COLO668 (cell line): ENCODE measurements at regions not wholly inside any gene's neighbourhood (a gene's known extent, or its start where the extent isn't known, plus 50 kb on each side); places are given as distances from the start of the nearest gene placed in this dataset.
A peak's percentile ranks its signal among the peaks of the same experiment; 100 is the strongest.
"Not testable (repeated sequence)": the region's sequence is repeated elsewhere in the genome, so short reads cannot be mapped to it uniquely, and the experiment has no call there.

ENCODE experiments used
- DNase-seq: peaks from one replicate; lab custom pipeline; 2025; ENCODE audit not compliant: unreplicated experiment; lab: John Stamatoyannopoulos, UW

DNA sequence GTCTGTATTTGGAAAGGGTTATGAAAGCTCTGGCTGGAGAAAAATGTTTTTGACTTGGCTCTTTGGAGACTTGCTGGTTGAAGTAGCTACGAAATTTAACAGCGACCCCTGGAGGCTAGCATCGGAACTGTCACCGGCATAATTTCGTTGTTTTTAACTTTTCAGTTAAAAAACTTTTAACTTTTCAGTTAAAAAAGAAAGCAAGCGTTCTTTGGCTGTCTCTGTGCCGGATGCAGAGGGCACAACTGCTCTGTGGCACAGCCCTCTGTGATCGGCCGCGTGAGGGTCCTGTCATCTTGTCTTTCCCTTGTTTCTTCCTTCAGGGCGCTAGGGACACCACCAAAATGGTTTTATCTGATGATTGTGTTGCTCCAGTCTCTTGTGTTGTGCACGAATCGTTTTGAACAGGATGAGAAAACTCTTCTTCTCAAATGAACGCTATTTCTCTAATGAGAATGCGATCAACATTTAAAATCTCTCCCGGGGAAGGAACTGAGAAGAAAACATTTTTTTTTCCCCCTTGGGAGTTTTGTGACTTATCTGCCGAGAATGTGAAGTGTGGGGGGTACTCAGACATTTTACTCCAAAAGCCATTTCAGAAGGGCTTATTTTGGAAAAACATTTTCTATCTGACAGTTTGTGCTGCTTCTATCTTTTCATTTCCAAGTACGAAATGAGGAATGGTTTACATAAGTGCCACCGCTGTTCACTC is 57.1 kb downstream of the ADCYAP1 start:
- peak; percentile 41 for DNase-seq

DNA sequence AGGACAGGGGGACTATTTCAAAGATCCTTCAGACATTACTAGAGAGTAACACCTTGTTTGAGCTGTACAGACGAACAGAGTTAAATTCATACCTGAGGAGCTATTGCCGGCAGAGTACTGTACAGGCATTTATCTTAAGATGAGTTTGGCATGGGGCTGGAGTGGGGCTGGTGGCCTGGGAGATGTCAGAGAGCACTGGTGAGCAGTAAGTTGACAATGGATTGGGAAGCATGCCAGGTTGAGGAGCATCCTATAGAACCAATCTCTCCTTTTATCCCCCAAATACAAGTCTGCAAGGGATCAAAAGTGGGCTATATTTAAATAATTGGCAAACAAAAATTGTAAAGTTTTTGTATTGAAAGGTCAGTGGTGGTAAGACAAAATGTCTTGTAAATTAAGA is 58.6 kb downstream of the ADCYAP1 start:
- no peak for DNase-seq

DNA sequence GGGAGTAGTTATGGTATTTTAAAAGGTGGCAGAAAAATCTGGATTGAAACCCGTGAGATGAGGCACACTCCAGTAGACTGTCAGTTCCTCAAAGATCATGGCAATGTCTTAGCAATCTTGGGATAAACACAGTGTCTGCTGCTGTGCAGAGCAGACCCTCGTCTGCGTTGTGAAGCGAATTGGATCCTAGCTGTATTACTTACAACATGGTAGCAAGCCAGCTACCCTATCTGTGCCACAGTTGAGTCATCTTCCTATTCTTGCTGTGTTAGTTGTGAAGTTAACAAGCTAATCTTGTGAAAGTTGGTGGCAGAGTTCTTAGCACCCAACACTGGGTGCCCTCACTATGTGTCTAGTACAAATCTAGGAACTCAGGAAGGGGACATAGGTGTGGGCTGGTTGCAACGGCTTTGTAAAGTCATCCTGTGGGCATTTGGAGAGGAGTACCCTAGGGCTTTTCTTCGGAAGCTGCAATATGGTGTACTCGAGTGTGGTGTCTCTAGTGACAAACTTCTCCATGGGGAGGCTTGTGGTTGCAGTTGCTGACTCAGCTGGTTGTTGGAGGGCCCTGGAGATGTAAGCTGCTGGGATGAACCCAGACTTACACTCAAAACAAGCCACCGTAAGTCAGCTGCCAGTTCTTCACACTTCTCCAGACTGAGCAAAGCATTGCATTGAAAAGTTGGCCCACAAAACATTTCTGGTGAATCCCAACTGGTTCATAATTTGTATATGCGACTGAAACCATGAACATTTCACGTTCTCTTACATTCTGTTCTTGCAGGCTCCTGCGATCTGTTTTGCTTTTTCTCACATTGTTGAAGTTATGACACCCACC is 61.5 kb downstream of the ADCYAP1 start:
- no peak for DNase-seq

GRCh38 chr18:966759-967576 is 62.3 kb downstream of the ADCYAP1 start:
- no peak for DNase-seq

GRCh38 chr18:968910-969309 is 64.2 kb downstream of the ADCYAP1 start:
- DNase-seq, result not testable (repeated sequence)

DNA sequence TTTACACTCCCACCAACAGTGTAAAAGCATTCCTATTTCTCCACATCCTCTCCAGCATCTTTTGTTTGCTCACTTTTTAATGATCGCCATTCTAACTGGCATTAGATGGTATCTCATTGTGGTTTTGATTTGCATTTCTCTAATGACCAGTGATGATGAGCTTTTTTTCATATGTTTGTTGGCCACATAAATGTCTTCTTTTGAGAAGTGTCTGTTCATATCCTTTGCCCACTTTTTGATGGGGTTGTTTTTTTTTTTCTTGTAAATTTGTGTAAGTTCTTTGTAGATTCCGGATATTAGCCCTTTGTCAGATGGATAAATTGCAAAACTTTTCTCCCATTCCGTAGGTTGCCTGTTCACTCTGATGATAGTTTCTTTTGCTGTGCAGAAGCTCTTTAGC is 64.6 kb downstream of the ADCYAP1 start:
- DNase-seq, result not testable (repeated sequence)

- DNase-seq, result not testable (repeated sequence)
These were observed 69.9 kb downstream of the ADCYAP1 start for GRCh38 chr18:974606-975005.

DNA sequence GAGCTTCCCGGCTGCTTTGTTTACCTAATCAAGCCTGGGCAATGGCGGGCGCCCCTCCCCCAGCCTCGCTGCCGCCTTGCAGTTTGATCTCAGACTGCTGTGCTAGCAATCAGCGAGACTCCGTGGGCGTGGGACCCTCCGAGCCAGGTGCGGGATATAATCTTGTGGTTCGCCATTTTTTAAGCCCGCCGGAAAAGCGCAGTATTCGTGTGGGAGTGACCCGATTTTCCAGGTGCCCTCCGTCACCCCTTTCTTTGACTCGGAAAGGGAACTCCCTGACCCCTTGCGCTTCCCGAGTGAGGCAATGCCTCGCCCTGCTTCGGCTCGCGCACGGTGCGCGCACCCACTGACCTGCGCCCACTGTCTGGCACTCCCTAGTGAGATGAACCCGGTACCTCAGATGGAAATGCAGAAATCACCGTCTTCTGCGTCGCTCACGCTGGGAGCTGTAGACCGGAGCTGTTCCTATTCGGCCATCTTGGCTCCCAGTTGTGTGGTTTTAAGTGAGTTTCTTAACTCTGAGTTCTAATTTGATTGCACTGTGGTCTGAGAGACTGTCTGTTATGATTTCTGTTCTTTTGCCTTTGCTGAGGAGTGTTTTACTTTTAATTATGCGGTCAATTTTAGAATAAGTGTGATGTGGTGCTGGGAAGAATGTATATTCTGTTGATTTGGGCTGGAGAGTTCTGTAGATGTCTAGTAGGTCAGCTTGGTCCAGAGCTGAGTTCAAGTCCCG is 71.9 kb downstream of the ADCYAP1 start:
- DNase-seq, result not testable (repeated sequence)

DNA sequence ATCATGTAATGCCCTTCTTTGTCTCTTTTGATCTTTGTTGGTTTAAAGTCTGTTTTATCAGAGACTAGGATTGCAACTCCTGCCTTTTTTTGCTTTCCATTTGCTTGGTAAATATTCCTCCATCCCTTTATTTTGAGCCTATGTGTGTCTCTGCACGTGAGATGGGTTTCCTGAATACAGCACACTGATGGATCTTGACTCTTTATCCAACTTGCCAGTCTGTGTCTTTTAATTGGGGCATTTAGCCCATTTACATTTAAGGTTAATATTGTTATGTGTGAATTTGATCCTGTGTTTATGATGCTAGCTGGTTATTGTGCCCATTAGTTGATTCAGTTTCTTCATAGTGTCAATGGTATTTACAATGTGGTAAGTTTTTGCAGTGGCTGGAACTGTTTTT is 72.7 kb downstream of the ADCYAP1 start:
- not testable (repeated sequence) for DNase-seq

DNA sequence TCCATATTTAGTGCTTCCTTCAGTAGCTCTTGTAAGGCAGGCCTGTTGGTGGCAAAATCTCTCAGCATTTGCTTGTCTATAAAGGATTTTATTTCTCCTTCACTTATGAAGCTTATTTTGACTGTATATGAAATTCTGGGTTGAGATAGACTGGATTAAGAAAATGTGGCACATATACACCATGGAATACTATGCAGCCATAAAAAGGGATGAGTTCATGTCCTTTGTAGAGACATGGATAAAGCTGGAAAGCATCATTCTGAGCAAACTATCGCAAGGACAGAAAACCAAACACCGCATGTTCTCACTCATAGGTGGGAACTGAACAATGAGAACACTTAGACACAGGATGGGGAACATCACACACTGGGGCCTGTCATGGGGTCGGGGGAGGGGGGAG is 73.1 kb downstream of the ADCYAP1 start:
- DNase-seq, result not testable (repeated sequence)

DNA sequence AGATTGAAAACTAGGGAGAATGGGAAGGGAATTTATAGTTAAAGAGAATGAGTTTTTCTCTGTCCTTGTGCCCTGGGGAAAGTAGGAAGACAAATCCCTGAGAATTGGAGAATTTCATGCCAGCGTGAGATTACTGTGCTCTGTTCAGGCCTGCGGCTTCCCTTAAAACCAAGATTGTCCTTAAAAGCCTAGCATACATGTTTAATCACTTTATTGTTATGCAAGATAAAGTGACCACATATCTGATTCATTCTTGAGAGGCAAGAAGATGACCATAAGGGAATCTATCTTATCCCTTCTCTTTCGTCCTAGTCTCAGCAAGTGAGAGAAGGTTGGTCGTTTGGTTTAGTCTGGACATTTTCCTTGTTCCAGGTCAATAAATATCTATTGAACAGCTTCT is 75.9 kb downstream of the ADCYAP1 start:
- DNase-seq, result no peak

DNA sequence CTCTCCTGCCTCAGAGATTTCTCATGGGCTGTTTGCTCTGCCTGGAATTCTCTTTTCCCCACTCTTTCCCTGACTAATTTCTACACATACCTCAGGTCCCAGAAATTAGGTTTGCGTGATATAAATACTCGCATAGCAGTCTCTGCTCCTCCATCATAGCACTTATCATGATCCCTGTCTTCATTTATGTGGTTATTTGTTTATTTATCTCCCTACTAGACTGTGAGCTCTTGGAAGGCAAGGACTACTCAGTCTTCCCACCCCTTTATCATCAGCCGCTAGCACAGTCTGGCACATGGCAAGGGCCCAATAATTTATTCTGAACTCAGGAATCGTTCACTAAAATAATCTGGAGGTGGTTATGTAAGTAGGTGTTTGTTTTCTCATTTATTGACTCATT is 79.3 kb downstream of the ADCYAP1 start:
- no peak for DNase-seq

- DNase-seq, result peak; percentile 78
These were observed 80.6 kb downstream of the ADCYAP1 start for GRCh38 chr18:985212-985661.

- peak; percentile 39 for DNase-seq
These were observed 81.4 kb downstream of the ADCYAP1 start for GRCh38 chr18:986051-986450.

GRCh38 chr18:986552-986951 is 81.9 kb downstream of the ADCYAP1 start:
- no peak for DNase-seq

DNA sequence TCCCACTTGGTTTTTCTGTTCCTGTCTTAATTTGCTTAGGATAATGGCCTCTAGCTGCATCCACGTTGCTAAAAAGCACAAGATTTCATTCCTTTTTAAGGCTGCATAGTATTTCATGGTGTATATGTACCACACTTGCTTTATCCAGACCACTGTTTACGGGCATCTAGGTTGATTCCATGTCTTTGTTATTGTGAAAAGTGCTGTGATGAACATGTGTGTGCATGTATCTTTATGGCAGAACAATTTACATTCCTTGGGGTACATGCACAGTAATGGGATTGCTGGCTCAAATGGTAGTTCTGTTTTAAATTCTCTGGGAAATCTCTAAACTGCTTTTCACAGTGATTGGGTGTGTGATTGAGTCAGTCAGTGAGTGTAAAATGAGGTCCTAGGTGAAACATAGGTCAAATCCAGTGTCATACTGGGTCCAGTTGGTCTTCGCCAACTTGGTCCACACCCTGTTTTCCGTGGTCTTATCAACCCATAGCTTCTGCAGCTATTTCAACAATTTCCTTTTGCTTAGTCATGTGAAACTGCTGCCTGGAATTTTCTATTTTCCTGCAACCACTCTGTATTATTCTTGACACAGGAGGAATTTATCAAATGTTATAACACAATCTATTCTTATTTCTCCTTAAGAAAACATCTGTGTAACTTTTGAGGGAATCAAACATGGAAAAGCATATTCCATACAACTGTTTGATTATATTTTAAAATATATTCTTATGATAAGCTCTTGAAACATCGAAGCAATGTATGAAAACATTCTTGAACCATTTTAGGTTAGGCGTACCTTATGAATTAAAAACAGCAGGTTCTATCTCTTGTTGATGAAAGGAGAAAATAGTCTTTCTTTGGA is 82.9 kb downstream of the ADCYAP1 start:
- DNase-seq, result no peak

- no peak for DNase-seq
These were observed 84.8 kb downstream of the ADCYAP1 start for GRCh38 chr18:989425-989824.

DNA sequence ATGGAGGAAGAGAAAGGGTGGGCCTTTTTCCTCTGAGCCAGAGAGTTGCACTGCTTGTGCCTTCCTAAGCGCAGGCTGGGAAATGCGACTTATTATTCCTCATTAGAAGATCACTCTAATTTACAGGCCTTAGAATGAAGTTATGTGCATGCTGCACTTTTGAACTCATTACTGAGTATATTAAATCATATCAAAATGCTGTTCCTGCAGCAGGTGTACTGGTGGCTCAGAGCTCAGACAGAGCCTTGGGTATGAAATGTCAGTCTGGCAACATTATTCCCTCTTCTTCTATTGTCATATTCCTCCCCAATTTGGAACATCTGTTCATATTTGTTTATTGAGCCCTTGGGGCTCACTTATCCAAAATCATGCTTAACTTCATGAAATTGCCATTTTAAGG is 85.5 kb downstream of the ADCYAP1 start:
- no peak for DNase-seq

- DNase-seq, result no peak
These were observed 86.8 kb downstream of the ADCYAP1 start for GRCh38 chr18:991441-991840.

GRCh38 chr18:993560-993959 is 88.9 kb downstream of the ADCYAP1 start:
- no peak for DNase-seq
